DMS53 treated with DMSO at 0.1 percent for 48 hours (cell line): ENCODE measurements at regions not wholly inside any gene's neighbourhood (a gene's known extent, or its start where the extent isn't known, plus 50 kb on each side); places are given as distances from the start of the nearest gene placed in this dataset.

Experiments
- DNase-seq: peaks from one replicate; lab custom pipeline; 2025; ENCODE audit not compliant: unreplicated experiment; lab: John Stamatoyannopoulos, UW

DNA sequence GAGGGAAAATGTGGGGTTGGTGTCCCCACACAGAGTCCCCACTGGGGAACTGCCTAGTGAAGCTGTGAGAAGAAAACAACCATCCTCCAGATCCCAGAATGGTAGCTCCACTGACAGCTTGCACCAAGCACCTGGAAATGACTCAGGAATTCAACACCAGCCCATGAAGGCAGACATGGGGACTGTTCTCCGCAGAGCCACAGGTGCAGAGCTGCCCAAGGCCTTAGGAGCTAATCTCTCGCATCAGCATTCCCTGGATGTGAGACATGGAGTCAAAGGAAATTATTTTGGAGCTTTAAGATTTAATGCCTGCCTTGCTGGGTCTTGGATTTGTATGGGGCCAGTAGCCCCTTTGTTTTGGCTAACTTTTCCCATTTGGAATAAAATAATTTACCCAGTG is 367.9 kb downstream of the FAM133A start:
- DNase-seq = no peak

DNA sequence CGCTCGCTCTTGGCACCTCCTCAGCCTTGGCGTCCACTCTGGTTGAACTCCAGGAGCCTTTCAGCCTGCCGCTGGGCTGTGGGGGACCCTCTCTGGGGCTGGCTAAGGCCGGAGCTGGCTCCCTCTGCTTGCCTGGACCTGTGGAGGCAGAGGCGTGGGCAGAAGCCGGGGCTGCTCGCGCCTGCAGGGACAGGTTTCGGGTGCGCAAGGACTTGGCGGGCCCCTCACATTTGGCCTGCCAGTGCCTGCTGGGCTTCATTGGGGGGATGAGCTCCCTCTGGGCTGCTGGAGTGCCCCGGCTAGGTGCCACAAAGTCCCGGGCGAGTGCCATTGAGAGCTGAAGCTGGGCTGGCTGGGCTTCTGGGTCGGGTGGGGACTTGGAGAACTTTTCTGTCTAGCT is 371.7 kb downstream of the FAM133A start:
- no peak for DNase-seq

DNA sequence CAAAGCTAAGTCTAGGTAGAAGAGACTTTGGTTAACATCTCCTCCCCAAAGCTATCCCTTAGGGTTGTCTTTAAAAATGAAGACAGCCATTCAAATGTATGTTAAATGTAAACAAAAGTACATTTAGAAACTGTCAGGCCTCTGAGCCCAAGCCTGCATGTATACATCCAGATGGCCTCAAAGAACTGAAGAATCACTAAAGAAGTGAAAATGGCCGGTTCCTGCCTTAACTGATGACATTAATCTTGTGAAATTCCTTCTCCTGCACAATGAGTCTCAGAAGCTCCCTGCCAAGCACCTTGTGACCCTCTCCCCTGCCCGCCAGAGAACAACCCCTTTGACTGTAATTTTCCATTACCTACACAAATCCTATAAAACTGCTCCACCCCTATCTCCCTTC is 377.9 kb downstream of the FAM133A start:
- no peak for DNase-seq

DNA sequence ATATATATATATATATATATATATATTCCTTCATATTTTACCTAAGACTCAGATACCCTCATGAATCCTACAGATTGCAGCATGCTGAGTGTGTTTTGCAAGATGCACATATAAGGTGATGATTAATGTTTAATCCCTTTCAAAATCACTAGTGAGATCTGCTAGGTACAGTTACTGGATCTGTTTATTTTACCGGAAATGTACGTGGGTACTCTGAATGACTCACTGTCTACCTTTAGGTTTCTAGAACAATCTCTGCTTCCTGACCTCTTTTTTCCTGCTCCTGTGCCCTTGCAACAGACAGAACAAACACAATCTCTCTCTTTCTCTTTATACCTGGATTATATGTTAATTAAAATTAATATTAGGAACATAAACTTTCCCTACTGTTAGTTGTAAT is 379.6 kb downstream of the FAM133A start:
- peak; percentile 83 for DNase-seq

DNA sequence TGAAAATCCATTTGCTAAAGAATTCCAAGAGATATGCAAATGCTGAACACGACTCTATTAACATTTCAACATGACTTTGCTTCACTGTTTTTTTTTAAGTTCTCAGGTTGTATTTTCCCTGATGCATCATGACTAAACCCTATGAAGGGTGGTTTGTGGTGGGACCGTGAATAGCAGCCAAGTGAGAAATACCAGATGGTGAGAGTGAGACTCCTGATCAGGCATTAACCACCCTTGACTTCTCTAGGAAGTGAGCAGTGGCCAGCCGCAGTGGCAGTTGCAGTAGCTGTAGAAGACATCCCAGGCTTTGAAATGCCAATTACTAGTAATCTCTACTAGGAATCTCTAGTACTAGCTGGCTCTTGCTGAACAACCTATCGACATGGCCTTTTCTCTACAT is 383.4 kb downstream of the FAM133A start:
- DNase-seq = no peak

DNA sequence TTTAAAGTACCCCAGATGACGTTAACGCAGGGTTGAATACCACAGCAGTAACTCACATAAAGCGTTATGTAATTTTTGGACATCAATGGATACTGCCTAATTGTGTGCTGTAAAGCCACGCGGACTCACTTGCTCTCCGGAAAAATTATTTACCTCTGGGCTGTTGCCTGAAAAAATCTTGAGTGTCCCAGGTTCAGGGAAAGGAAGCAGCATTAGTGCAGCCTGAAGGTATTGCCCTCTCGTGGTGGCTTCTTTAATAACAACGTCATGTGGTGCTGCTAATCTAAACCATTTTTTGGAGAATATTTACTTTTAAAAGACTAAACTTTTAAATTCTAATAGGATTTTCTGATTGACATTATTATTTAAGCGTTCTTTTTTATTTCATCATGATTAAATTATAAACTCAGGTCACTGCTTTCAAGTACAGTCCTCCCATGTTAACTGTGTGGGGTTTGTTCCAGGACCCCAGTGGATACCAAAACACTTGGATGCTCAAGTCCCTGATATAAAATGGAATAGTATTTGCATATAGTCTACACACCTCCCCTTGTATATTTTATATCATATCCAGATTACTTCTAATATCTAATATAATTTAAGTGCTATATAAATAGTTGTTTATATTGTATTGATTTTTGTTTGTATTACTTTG is 384.8 kb downstream of the FAM133A start:
- peak; percentile 53 for DNase-seq

DNA sequence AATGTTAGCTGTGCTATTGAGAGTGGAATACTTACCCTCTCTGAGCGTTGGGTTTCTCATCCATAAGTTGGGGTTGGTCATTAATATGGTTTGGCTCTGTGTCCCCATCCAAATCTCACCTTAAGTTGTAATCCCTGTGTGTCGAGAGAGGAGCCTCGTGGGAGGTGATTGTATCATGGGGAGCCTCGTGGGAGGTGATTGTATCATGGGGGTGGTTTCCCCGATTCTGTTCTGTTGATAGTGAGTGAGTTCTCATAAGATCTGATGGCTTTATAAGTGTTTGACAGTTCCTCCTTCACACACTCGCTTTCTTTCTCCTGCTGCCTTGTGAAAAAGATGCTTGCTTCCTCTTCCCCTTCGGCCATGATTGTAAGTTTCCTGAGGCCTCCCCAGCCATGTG is 391.1 kb downstream of the FAM133A start:
- no peak for DNase-seq

DNA sequence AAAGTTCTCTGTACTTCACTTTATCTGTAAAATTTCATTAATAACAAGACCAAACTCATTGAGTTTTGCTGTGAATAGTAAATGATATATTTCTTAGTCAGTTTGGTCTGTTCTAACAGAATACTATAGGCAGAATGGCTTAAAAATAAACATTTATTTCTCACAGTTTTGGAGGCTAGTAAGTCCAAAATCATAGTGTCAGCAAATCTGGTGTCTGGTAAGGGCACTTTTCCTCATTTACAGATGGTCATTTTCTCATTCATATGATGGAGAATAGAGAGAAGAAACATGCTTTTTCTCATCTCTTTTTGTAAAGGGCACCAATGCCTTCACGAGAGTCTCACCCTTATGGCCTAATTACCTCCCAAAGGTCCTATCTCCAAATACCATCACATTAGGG is 415.1 kb downstream of the FAM133A start:
- DNase-seq = no peak

DNA sequence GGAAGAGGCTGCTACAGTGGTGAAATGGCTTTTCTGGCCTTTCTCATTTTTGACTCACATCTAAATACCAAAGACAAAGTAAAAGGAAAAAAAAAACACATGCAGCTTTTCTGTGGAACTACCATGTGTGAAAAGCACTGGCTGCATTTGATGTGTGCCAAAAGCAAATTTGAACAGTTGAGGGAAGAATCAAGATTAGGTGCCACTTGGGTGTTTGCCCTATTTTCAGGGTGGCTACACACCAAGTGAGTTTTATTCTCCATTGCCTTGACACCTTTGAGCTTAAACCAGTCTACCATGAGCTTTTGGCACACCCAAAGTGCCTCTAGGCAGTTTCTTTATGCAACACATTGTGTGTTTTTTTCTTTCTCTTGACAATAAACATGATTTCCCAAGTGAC is 423.9 kb downstream of the FAM133A start:
- no peak for DNase-seq

DNA sequence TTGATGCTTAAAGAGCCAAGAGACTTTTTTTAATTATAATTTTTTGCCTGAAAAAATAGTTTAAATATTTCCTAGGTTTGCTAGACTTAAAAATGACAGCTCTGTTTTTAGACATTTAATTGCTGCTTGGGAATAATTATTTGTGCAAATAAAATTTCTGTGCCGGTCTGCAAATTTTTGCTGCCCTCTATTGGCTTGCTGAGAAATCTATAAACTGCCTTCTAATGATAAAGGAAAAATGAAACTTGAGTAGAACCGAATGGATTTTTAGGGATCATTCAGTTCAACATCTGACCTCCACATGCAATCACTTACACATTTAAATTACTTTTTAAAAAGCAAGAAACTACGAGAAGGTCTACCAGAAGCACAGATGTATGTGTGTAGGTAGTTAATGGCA is 434.0 kb downstream of the FAM133A start:
- DNase-seq = no peak

DNA sequence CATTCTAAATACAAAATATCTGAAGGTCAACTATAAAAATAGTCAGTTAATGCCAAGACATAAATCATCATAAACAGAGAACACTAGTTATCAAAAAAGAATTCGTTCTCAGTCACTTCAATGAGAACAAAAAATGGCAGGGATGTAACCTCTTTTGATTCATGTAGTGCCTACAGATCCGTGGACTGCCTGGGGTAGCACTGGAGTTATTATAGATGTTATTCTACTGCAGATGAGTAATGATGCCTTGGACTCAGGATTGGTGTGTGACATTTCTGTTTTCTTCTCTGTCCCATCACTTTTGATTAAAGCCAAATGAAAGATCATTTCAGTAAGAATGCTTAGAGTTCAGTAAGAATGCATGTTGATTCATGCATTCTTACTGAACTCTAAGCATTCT is 440.4 kb downstream of the FAM133A start:
- DNase-seq = no peak

DNA sequence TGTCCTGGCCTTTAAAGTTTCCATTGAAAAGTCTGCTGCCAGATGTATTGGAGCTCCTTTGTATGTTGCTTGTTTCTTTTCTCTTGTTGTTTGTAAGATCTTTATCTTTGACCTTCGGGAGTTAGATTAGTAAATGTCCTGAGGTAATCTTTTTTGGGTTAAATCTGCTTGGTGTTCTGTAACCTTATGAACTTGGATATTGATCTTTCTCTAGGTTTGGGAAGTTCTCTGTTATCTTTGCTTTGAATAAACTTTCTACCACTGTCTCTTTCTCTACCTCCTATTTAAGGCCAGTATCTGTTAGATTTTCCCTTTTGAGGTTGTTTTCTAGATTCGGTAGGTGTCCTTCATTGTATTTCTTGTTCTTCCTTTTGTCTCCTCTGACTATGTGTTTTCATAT is 447.8 kb downstream of the FAM133A start:
- DNase-seq = no peak

DNA sequence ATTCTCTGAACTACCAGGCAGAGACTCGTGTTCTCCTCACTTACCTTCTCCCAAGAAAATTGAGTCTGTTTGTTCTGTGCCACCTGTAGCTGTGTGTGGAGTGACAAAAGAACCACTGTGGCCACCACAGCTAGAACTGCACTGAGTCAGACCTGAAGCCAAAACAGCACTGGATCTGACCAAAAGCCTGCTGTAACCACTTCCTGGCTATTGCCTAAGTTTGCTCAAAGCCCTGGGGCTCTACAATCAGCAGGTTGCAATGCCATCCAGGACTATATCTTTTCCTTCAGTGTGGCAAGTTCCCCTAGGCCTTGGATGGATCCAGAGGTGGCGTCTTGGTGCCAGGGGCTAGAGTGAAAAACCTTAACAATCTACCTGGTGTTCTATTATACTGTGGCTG is 449.1 kb downstream of the FAM133A start:
- DNase-seq = no peak

DNA sequence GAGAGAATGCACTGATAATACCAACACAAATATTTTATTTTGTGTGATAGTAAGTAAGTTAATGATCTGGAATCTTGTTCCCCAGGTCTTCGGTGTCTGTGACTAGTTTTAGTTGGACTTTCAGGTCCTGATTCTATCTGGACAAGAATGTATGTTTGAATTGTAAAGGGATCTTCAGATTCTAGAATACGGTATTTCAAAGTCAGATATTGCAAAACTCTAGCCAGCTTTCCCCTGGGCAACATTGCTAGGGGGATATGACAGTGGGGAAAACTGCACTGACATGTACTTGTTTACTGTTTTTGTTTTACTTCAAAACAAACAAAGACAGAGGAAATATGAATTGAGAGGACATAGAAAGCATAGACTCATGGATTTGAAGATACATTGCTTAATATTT is 489.0 kb downstream of the FAM133A start:
- no peak for DNase-seq

DNA sequence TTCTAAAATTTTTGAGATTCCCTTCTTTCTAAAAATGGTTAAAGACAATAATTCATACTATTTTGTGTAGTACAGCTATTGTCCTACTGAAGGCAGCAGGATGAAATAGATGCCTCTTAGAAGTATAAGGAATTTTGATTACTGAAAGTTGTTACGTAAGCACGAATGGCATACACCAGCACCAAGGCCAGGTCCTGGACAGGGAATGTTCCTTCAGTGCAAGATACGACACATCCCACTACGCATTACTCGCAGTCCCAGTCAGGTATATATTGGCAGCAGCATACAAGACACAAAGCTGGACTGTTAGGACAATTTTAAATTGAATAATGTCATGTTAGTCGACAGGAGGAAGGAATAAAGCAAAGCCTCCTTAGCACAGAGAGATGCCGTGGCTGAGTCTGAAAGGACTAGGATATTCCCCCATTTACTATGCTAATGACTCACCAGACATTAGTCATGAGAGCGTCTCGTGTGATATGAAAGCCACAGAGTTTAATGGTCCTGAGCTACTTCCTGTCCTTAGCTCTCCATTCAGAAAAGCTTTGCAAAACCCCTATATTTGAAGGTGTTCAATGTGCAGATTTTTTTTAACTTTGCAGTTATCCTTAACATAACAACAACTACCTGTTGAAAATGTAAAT is 504.3 kb downstream of the FAM133A start:
- peak; percentile 49 for DNase-seq

DNA sequence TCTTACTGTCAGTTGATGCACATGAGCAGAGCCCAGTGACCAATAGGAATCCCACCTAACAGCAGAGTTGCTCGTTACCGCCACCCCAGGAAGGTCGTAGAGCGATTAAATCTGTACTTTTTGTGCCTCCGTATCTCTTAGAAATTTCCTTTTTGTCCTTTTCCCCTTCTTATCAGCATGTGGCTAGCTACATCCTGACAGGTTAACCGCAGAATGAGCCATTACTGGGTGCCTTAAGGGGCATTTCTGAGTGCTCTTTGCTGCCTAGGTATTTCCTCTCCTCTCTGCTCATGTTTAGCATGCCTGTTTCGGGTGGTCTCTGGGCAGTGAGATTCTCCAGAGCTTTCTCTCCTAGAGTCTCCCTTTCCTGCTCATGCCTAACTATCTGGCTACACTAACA is 530.5 kb downstream of the FAM133A start:
- no peak for DNase-seq

DNA sequence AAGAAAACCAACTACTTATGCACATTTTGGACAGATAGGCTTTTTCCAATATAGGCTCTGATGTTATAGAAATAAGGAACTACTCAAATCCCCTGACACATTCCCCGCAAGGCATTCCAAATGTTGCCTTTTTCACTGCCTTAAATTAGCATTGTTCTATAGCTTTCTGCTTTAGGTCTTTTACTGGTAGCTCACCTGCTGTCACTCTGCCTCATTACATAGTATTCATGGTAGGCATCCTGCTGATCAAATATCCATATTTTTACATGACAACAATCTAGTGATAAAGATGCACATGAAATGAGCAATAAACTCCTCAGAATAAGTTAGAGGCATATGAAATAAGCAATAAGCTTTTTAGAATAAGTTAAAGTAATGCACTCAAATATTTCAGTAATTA is 542.7 kb downstream of the FAM133A start:
- no peak for DNase-seq

DNA sequence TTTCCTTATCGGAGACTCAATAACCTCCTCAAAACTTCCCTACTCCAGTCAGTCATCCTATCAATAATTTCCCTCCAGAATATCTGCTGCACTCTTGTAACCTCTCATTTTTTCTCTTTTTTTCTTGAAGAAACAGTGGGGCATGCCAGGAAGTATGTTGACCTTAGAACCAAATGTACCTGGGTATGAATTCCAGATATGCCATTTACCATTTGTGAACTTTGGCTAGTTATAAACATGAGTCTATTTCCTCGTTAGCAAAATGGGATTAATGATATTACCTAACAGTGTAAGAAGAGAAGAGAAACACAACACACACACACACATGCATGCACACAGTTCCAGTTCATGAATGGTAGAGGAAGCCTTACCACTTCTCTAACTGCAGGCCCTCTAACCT is 578.2 kb downstream of the FAM133A start:
- no peak for DNase-seq

DNA sequence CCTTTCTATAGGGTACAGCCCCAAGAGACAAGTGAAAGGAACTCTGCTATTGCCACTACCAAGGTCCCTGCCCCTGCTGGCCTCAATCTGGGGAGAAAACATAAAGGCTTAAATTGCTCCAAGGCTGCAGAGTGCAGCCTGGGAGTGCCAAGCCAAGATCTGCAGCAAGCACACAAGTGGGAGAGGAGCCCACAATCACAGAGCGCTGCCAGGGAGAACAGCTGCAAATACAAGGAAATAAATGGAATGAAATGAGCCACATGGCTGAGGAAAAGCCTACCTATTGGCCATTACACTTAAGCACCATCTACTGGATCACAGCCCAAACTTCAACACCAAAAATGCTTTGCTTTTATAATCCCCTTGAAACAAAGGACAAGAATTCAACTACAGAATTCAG is 582.4 kb downstream of the FAM133A start:
- no peak for DNase-seq

DNA sequence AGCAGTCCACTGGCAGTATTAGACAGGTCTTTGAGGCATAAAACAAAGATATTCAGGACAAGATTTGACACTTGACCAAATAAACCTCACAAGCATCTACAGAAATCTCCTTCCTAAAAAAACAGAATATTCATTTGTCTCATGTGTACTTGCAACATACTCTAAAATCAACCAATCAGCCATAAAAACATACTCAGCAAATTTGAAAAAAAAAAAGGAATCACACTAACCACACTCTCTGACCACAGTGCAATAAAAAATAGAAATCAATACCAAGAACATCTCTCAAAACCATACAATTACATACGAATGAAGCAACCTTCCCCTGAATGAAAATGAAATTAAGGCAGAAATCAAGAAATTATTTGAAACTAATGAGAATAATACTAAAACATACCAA is 591.3 kb downstream of the FAM133A start:
- no peak for DNase-seq

DNA sequence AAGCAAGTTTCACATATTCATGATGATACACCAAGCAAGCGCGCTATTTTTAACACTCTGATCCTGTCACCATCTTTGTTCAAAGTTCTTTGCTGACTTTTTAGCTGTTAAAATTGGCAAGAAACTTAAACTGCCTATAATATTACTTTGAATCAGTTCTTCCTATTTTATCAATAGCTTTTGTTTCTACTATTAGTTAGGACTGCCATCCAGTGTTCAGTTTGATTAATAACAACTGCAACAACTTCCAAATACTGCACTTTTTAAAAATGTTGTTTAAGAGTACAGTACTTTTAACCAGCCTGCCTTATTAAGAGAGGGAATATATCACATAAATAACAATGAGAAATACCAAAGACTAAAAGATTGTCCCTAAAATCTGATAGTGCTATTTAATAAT is 614.3 kb downstream of the FAM133A start:
- peak; percentile 8 for DNase-seq

DNA sequence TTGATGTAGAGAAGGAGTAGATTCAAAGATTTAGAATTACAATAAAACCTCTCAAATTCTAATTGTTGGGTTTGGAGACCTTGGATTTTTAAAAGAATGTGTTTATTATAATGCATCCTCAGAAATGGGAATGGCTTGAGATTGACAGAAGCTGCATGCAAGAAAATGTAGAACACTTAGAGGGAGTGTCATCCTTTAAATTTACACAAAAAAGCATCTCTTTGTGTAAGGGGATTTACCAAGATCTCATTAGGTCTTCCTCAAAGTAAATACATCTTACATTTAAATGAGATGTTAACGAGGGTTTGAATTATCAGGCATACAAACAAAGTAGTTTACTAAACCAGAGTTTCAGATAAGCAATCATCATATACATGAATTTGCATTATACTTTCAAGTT is 615.0 kb downstream of the FAM133A start:
- DNase-seq = no peak

DNA sequence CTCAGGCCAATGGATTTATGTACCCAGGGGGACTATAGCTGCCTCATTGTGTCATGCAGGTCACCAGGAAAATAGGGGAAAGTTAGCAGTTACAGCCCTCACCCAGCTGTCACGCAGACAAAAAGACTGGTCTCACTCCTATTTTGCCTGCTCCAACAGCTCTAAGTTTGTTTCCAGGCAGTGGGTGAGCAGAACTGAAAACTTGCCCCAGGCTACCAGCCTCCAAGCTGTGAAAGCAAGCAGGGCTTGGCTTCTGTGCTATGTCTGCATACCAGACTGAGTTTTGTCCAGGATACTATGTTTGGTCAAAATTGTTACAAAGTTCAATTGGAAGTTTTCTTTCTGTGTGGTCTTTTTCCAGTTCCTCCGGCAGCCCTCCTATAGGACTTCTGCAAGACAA is 628.4 kb downstream of the FAM133A start:
- DNase-seq = no peak
